GM12878 (cell line): ENCODE measurements at regions not wholly inside any gene's neighbourhood (a gene's known extent, or its start where the extent isn't known, plus 50 kb on each side); places are given as distances from the start of the nearest gene placed in this dataset.

ENCODE experiments used
- ATAC-seq: fragments of 200-7000 bp; cut with Tn5 transposase; 3 replicates; pipeline ENCODE4 v1.9.1; 2020; ENCODE audit warnings: mild to moderate bottlenecking, moderate library complexity
- BruUV-seq: library from RNA; stranded (reverse); fragments of 400-500 nt; replicated peaks from 2 replicates; lab custom pipeline; 2021; lab: Mats Ljungman, UMichigan
- CTCF ChIA-PET: fragments of 300-600 bp; sonication (Branson Sonifier 250); formaldehyde crosslinking; extraction: SDS; loops from one replicate; lab custom pipeline; 2021; ENCODE audit warnings: inconsistent platforms; lab: Yijun Ruan, JAX
- POLR2A ChIA-PET: fragments of 350-600 bp; formaldehyde crosslinking; extraction: SDS; loops from one replicate; lab custom pipeline; 2021; ENCODE audit warnings: inconsistent platforms; lab: Charles Lee
- RAD21 ChIA-PET: fragments of 300-600 bp; sonication (Branson Sonifier 250); formaldehyde crosslinking; loops from one replicate; lab custom pipeline; 2023; ENCODE audit warnings: antibody characterized with exemption; ENCODE audit not compliant: unreplicated experiment; lab: Charles Lee
- SMC1A ChIA-PET: fragments of 300-600 bp; sonication (Branson Sonifier 250); formaldehyde crosslinking; loops from one replicate; lab custom pipeline; 2023; ENCODE audit not compliant: unreplicated experiment, uncharacterized antibody; lab: Charles Lee
- DNase-seq: peaks from one replicate; pipeline ENCODE4 v3.0.0-alpha.2; 2011; ENCODE audit warnings: low read depth, low spot score
- FAIRE-seq: peaks from 3 replicates; lab custom pipeline; 2011; peaks lifted over from hg19 to GRCh38; lab: Jason Lieb, UNC
- H2AFZ ChIP-seq: 2 replicates; pipeline ENCODE4 v1.6.0; 2011; ENCODE audit warnings: low read depth, low read length, control low read depth; ENCODE audit not compliant: control insufficient read depth
- H3K27ac ChIP-seq: 2 replicates; pipeline ENCODE4 v1.5.1; 2011; ENCODE audit warnings: control low read depth; ENCODE audit not compliant: control insufficient read depth, insufficient read depth
- H3K27me3 ChIP-seq, 2 experiments: replicated peaks in 1 of 2; 2 replicates each; pipeline versions ENCODE4 v1.6.0 to v1.6.1; 2011; ENCODE audit warnings: low read length in 1 of 2; ENCODE audit not compliant: control insufficient read depth in 2 of 2, insufficient read depth in 2 of 2
- H3K36me3 ChIP-seq, 2 experiments: 2 replicates each; pipeline ENCODE4 v1.5.1; 2011; ENCODE audit warnings: low read length in 1 of 2; ENCODE audit not compliant: control insufficient read depth in 2 of 2, insufficient read depth in 2 of 2
- H3K4me1 ChIP-seq: 2 replicates; pipeline ENCODE4 v1.6.1; 2011; ENCODE audit warnings: mild to moderate bottlenecking, low read length, moderate library complexity, mixed read lengths; ENCODE audit not compliant: control insufficient read depth, insufficient read depth
- H3K4me2 ChIP-seq: 2 replicates; pipeline ENCODE4 v1.6.0; 2011; ENCODE audit warnings: control low read depth; ENCODE audit not compliant: control insufficient read depth, insufficient read depth
- H3K4me3 ChIP-seq: fragments of 200-600 bp; sonication (generic); 2 replicates; pipeline ENCODE4 v1.5.1; 2016
- H3K79me2 ChIP-seq: 2 replicates; pipeline ENCODE4 v1.6.0; 2011; ENCODE audit warnings: low read length; ENCODE audit not compliant: control insufficient read depth, insufficient read depth
- H3K9ac ChIP-seq: 2 replicates; pipeline ENCODE4 v1.8.0; 2011; ENCODE audit warnings: low read length, control low read depth, mixed read lengths; ENCODE audit not compliant: control insufficient read depth, insufficient read depth
- H3K9me3 ChIP-seq: replicated peaks from 3 replicates; pipeline ENCODE4 v1.5.1; 2011; ENCODE audit warnings: mild to moderate bottlenecking, low read length; ENCODE audit not compliant: control insufficient read depth, insufficient read depth
- H4K20me1 ChIP-seq: 2 replicates; pipeline ENCODE4 v1.6.0; 2011; ENCODE audit not compliant: control insufficient read depth, insufficient read depth
- CBX5 ChIP-seq: sonication (generic); IDR thresholded peaks from 2 replicates; pipeline ENCODE4 v1.6.1; 2016; ENCODE audit warnings: low read depth, moderate library complexity, mild to moderate bottlenecking, inconsistent platforms
- E4F1 ChIP-seq: fragments of 450-650 bp; IDR thresholded peaks from 2 replicates; pipeline ENCODE4 v1.6.1; 2018; ENCODE audit warnings: borderline replicate concordance, mild to moderate bottlenecking; ENCODE audit not compliant: partially characterized antibody
- HCFC1 ChIP-seq: fragments of 150-350 bp; IDR thresholded peaks from 2 replicates; pipeline ENCODE4 v1.6.1; 2014; ENCODE audit warnings: low read length
- NFYA ChIP-seq: IDR thresholded peaks from 2 replicates; pipeline ENCODE4 v1.6.1; 2011; ENCODE audit warnings: low read depth, mild to moderate bottlenecking, low read length, improper control_type of control experiment, borderline replicate concordance
- RUNX3 ChIP-seq: IDR thresholded peaks from 2 replicates; pipeline ENCODE4 v1.6.1; 2012; ENCODE audit warnings: low read length, inconsistent platforms
- SUPT20H ChIP-seq: IDR thresholded peaks from 2 replicates; pipeline ENCODE4 v1.6.1; 2011; ENCODE audit warnings: low read depth, mild to moderate bottlenecking, low read length, moderate library complexity, borderline replicate concordance; ENCODE audit not compliant: control insufficient read depth
- WGBS: methylation state at CpG from one replicate; pipeline ENCODE4 v1.1.6; 2016; ENCODE audit warnings: low lambda C conversion rate; ENCODE audit not compliant: insufficient replicate concordance, insufficient coverage; ENCODE audit errors: missing lambda C conversion rate; 5-methylcytosine and 5-hydroxymethylcytosine counted together
- in situ Hi-C: fragments of 300-500 bp; cut with MboI; formaldehyde crosslinking; loops from 9 replicates; pipeline ENCODE4 v1.14.3; 2018; ENCODE audit warnings: mixed read lengths
- intact Hi-C: fragments of 100-400 bp; cut with micrococcal nuclease; formaldehyde crosslinking; loops from one replicate; pipeline ENCODE4 v1.14.2; 2022; ENCODE audit not compliant: unreplicated experiment

DNA sequence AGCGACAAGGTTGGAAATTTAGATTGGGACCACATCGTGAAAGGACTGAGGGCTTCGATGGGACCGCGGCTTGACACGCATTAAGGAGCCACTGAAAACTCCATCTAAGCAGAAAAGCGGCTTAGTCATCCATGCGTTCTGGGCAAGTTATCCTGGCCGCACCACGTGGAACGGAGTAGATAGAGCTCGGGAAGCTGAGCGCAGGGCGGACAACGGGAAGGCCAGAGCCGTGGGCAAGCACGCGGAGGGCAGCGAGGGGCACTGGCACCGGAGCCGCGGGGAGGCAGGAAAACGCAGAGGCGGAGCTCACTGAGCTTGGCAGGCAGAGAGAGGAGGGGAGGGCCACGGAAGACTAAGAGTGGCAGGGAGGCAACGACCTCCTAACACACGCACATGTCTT is 61.3 kb upstream of the VGLL4 start (continued):
- no peak for TF ChIP-seq NFYA
- no peak for TF ChIP-seq HCFC1
- TF ChIP-seq E4F1, result no peak
- TF ChIP-seq SUPT20H, result no peak
- no peak for TF ChIP-seq RUNX3

- Histone ChIP-seq H3K9me3 (no peaks in the 10 kb centered on the region), H3K9ac (no peak overlapping the region), H3K36me3 (no peaks in the 10 kb centered on the region), H2AFZ (no peak overlapping the region), H3K27me3 (no peaks in the 10 kb centered on the region), H3K4me2 (no peak overlapping the region), H3K79me2 (no peaks in the 10 kb centered on the region), H3K4me1 (no peaks in the 10 kb centered on the region), H3K4me3 (no peak overlapping the region), H4K20me1 (no peaks in the 10 kb centered on the region), H3K27ac (no peak overlapping the region)
- POLR2A ChIA-PET, result no interaction called here
- 96% methylated on average over 4 of the region's 4 CpGs for WGBS
- intact Hi-C loops (no loop called here), in situ Hi-C loops (no loop called here)
- DNase-seq (no peak), ATAC-seq (no peak), FAIRE-seq (no peak)
- TF ChIP-seq CBX5, result no peak
- CTCF ChIA-PET, result interaction anchor here (0.9 kb wide), 1 partner anchor 86 kb away, joined by 3 read pairs; no protein-coding TSS in a partner anchor
- SMC1A ChIA-PET, result no interaction called here
- RAD21 ChIA-PET, result no interaction called here
- no TSS peak for BruUV-seq
Observed at GRCh38 chr3:11703146-11703545, 59.4 kb upstream of the VGLL4 start.
